GM13976 (cell line): ENCODE measurements at regions not wholly inside any gene's neighbourhood (a gene's known extent, or its start where the extent isn't known, plus 50 kb on each side); places are given as distances from the start of the nearest gene placed in this dataset.

Source experiments
- DNase-seq: peaks from one replicate; pipeline ENCODE4 v3.0.0; 2012; ENCODE audit warnings: low spot score
- CTCF ChIP-seq: IDR thresholded peaks from 2 replicates; pipeline ENCODE4 v1.5.1; 2012; ENCODE audit warnings: borderline replicate concordance, mild to moderate bottlenecking; ENCODE audit not compliant: insufficient read depth; ENCODE audit errors: extremely low read depth, missing control alignments, control extremely low read depth
- in situ Hi-C: fragments of 300-500 bp; cut with MboI; formaldehyde crosslinking; loops from one replicate; pipeline ENCODE4 v1.12.0; 2022; ENCODE audit warnings: low sequenced_read_pairs, mixed read lengths, inconsistent platforms; ENCODE audit not compliant: unreplicated experiment

- no peak for TF ChIP-seq CTCF
- DNase-seq = no peak
- in situ Hi-C loops = no loop called here
Measured at GRCh38 chr2:238967978-238968360, 120.1 kb downstream of the TWIST2 start.

- no peak for TF ChIP-seq CTCF
- in situ Hi-C loops = no loop called here
Measured at GRCh38 chr2:238968616-238969384, 120.9 kb downstream of the TWIST2 start.

GRCh38 chr2:238969857-238970256 lies 122.0 kb downstream of the TWIST2 start:
- in situ Hi-C loops = no loop called here
- no peak for DNase-seq
- TF ChIP-seq CTCF = no peak

More at GRCh38 chr2:238968616-238969384, 120.9 kb downstream of the TWIST2 start:
- DNase-seq = no peak

- in situ Hi-C loops = no loop called here
- TF ChIP-seq CTCF = peak; percentile 96
- peak; percentile 89 for DNase-seq
Measured at GRCh38 chr2:238970553-238971081, 122.7 kb downstream of the TWIST2 start.

GRCh38 chr2:238971318-238972145 lies 123.6 kb downstream of the TWIST2 start:
- in situ Hi-C loops = no loop called here
- DNase-seq = no peak
- TF ChIP-seq CTCF = no peak

GRCh38 chr2:238972146-238972445 lies 124.2 kb downstream of the TWIST2 start:
- in situ Hi-C loops = no loop called here
- no peak for TF ChIP-seq CTCF
- DNase-seq = no peak
